ENCODE measurements at regions not wholly inside any gene's neighbourhood (a gene's known extent, or its start where the extent isn't known, plus 50 kb on each side); places are given as distances from the start of the nearest gene placed in this dataset.

DNA sequence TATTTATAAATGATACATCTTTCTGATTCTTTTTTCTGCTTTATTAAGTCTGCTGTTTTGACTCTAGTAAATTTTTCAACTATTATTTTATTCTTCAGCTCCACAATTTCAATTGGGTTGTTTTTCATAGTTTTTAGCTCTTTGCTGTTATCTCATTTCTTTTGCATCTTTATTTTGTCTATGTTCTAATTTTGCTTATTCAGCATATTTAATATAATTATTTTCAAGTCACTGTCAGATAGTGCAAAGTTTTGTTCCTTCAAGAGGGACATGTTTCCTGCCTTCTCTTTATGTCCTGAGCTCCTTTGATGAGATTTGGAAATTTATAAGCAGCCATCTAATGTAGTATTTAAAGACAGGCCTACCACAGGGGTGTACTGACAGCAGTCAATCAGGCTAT lies 131.5 kb upstream of the ZNF722 start:
- no peak for TF ChIP-seq POLR2A (IDR thresholded peaks at IDR 0.05)
- TF ChIP-seq, protein P1, sequence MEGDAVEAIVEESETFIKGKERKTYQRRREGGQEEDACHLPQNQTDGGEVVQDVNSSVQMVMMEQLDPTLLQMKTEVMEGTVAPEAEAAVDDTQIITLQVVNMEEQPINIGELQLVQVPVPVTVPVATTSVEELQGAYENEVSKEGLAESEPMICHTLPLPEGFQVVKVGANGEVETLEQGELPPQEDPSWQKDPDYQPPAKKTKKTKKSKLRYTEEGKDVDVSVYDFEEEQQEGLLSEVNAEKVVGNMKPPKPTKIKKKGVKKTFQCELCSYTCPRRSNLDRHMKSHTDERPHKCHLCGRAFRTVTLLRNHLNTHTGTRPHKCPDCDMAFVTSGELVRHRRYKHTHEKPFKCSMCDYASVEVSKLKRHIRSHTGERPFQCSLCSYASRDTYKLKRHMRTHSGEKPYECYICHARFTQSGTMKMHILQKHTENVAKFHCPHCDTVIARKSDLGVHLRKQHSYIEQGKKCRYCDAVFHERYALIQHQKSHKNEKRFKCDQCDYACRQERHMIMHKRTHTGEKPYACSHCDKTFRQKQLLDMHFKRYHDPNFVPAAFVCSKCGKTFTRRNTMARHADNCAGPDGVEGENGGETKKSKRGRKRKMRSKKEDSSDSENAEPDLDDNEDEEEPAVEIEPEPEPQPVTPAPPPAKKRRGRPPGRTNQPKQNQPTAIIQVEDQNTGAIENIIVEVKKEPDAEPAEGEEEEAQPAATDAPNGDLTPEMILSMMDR (IDR thresholded peaks at IDR 0.05): no peak
